MM.1S (cell line): ENCODE measurements at regions not wholly inside any gene's neighbourhood (a gene's known extent, or its start where the extent isn't known, plus 50 kb on each side); places are given as distances from the start of the nearest gene placed in this dataset.

ENCODE experiments used
- EZH2 ChIP-seq: fragments of 300-600 bp; sonication (generic); optimal IDR thresholded peaks from 2 replicates; pipeline ENCODE3; 2017; ENCODE audit warnings: low read depth, mild to moderate bottlenecking, antibody characterized with exemption, low read length, mixed read lengths
- EZH2phosphoT487 ChIP-seq: fragments of 300-600 bp; sonication (generic); IDR thresholded peaks from 2 replicates; pipeline ENCODE4 v1.6.1; 2018; ENCODE audit warnings: antibody characterized with exemption, low read length
- TF ChIP-seq, protein P1 (sequence below): fragments of 300-600 bp; sonication (generic); IDR thresholded peaks from 2 replicates; pipeline ENCODE4 v1.5.1; 2016; ENCODE audit warnings: antibody characterized with exemption, low read length, mixed read lengths

GRCh38 chr16:20221208-20221607 lies 106.1 kb downstream of the GP2 start:
- TF ChIP-seq EZH2phosphoT487 = no peak
- TF ChIP-seq, protein P1, sequence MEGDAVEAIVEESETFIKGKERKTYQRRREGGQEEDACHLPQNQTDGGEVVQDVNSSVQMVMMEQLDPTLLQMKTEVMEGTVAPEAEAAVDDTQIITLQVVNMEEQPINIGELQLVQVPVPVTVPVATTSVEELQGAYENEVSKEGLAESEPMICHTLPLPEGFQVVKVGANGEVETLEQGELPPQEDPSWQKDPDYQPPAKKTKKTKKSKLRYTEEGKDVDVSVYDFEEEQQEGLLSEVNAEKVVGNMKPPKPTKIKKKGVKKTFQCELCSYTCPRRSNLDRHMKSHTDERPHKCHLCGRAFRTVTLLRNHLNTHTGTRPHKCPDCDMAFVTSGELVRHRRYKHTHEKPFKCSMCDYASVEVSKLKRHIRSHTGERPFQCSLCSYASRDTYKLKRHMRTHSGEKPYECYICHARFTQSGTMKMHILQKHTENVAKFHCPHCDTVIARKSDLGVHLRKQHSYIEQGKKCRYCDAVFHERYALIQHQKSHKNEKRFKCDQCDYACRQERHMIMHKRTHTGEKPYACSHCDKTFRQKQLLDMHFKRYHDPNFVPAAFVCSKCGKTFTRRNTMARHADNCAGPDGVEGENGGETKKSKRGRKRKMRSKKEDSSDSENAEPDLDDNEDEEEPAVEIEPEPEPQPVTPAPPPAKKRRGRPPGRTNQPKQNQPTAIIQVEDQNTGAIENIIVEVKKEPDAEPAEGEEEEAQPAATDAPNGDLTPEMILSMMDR = no peak
- no peak for TF ChIP-seq EZH2
